ENCODE measurements at regions not wholly inside any gene's neighbourhood (a gene's known extent, or its start where the extent isn't known, plus 50 kb on each side); places are given as distances from the start of the nearest gene placed in this dataset.

- no peak for TF ChIP-seq POLR2AphosphoS5 (IDR thresholded peaks at IDR 0.05)
- TF ChIP-seq CTCF (IDR thresholded peaks at IDR 0.05), result no peak
These were observed 360.2 kb upstream of the BRINP3 start for GRCh38 chr1:190837888-190838287.
